Upper lobe of right lung (tissue), 1 donor: ENCODE measurements at regions not wholly inside any gene's neighbourhood (a gene's known extent, or its start where the extent isn't known, plus 50 kb on each side); places are given as distances from the start of the nearest gene placed in this dataset.

Experiments used
- ATAC-seq: fragments of 200-7000 bp; cut with Tn5 transposase; one replicate; pipeline ENCODE4 v1.9.1; 2020; ENCODE audit warnings: mild to moderate bottlenecking, moderate library complexity
- DNase-seq: peaks from one replicate; pipeline ENCODE4 v3.0.0-alpha.2; 2020
- H3K27ac ChIP-seq: fragments of 200-600 bp; one replicate; pipeline ENCODE4 v1.8.0; 2022
- H3K27me3 ChIP-seq: fragments of 200-600 bp; one replicate; pipeline ENCODE4 v1.8.0; 2022; ENCODE audit warnings: mild to moderate bottlenecking
- H3K36me3 ChIP-seq: fragments of 200-600 bp; one replicate; pipeline ENCODE4 v1.8.0; 2022
- H3K4me1 ChIP-seq: fragments of 200-600 bp; one replicate; pipeline ENCODE4 v1.8.0; 2022
- H3K4me3 ChIP-seq: fragments of 200-600 bp; one replicate; pipeline ENCODE4 v1.8.0; 2022; ENCODE audit warnings: mild to moderate bottlenecking
- H3K9me3 ChIP-seq: fragments of 200-600 bp; one replicate; pipeline ENCODE4 v1.8.0; 2022
- CTCF ChIP-seq: fragments of 200-600 bp; IDR thresholded peaks from one replicate; pipeline ENCODE4 v1.8.0; 2022; ENCODE audit warnings: antibody characterized with exemption
- intact Hi-C: fragments of 100-400 bp; cut with DNase I; formaldehyde crosslinking; loops from one replicate; pipeline ENCODE4 v1.11.0; 2022
- donor health status: DM: no; HTN: yes; CAD: no; lungs with severe emphysema.

GRCh38 chr3:6220447-6220846 is 640.5 kb upstream of the GRM7 start:
- no peaks in the 10 kb centered on the region for H3K36me3 ChIP-seq
- H3K9me3 ChIP-seq = no peaks in the 10 kb centered on the region
- no peaks in the 10 kb centered on the region for H3K27me3 ChIP-seq
- intact Hi-C loops = no loop called here
- no peak overlapping the region for H3K27ac ChIP-seq
- no peak overlapping the region for H3K4me3 ChIP-seq
- ATAC-seq = no peak
- no peak for TF ChIP-seq CTCF
- no peaks in the 10 kb centered on the region for H3K4me1 ChIP-seq
- DNase-seq = no peak

- Histone ChIP-seq H3K9me3 (no peaks in the 10 kb centered on the region), H3K4me3 (no peak overlapping the region), H3K4me1 (no peaks in the 10 kb centered on the region), H3K27me3 (no peaks in the 10 kb centered on the region), H3K36me3 (no peaks in the 10 kb centered on the region), H3K27ac (no peak overlapping the region)
- intact Hi-C loops = no loop called here
- no peak for TF ChIP-seq CTCF
- DNase-seq (no peak), ATAC-seq (no peak)
These were observed 638.8 kb upstream of the GRM7 start for GRCh38 chr3:6222069-6222468.

GRCh38 chr3:6223572-6223971 is 637.3 kb upstream of the GRM7 start:
- Histone ChIP-seq H3K36me3 (no peaks in the 10 kb centered on the region), H3K27ac (no peak overlapping the region), H3K9me3 (no peaks in the 10 kb centered on the region), H3K27me3 (no peaks in the 10 kb centered on the region), H3K4me1 (no peaks in the 10 kb centered on the region), H3K4me3 (no peak overlapping the region)
- intact Hi-C loops = no loop called here
- DNase-seq = no peak
- no peak for ATAC-seq
- TF ChIP-seq CTCF = no peak

- H3K27ac ChIP-seq = no peak overlapping the region
- no peak for DNase-seq
- no peak overlapping the region for H3K4me3 ChIP-seq
- no peaks in the 10 kb centered on the region for H3K4me1 ChIP-seq
- no peak for TF ChIP-seq CTCF
- intact Hi-C loops = no loop called here
- H3K36me3 ChIP-seq = no peaks in the 10 kb centered on the region
- ATAC-seq = no peak
- no peaks in the 10 kb centered on the region for H3K27me3 ChIP-seq
- no peaks in the 10 kb centered on the region for H3K9me3 ChIP-seq
These were observed 631.8 kb upstream of the GRM7 start for GRCh38 chr3:6228958-6229683.

- Histone ChIP-seq H3K27ac (no peak overlapping the region), H3K27me3 (no peaks in the 10 kb centered on the region), H3K4me3 (no peak overlapping the region), H3K36me3 (no peaks in the 10 kb centered on the region), H3K4me1 (no peaks in the 10 kb centered on the region), H3K9me3 (no peaks in the 10 kb centered on the region)
- no peak for DNase-seq
- no peak for TF ChIP-seq CTCF
- intact Hi-C loops = no loop called here
- ATAC-seq = no peak
These were observed 631.0 kb upstream of the GRM7 start for GRCh38 chr3:6229778-6230410.
